HEK293 (cell line): ENCODE measurements at regions not wholly inside any gene's neighbourhood (a gene's known extent, or its start where the extent isn't known, plus 50 kb on each side); places are given as distances from the start of the nearest gene placed in this dataset.

Experiments used
- TRIM28 ChIP-seq: IDR thresholded peaks from 2 replicates; pipeline ENCODE4 v1.6.1; 2011; ENCODE audit warnings: low read length, control low read depth, borderline replicate concordance
- ZNF24 ChIP-seq: fragments of 450-650 bp; formaldehyde crosslinking; IDR thresholded peaks from 2 replicates; pipeline ENCODE4 v1.5.1; 2016; ENCODE audit warnings: missing biosample characterization, missing genetic modification characterization

DNA sequence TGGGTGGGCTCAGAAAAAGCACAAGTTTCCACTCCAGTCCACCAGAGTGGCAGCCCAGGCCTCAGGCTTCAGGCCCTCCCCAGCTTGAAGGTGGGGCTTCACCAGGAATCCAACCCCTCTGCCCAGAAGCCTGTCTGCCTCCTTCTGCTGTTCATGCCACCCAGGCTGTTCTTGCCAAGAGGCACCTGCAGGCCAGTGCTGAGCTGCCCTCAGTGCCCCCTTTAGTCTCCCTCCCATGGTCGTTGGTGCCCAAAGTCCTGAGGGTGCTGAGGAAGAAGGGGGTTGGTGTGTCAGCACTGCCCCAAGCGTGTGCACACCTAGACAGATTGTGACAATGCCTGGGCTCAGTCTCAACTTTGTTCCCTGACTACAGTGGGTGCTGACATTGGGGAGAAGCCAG lies 475.3 kb downstream of the EPHA5 start:
- TF ChIP-seq TRIM28 (no peak), ZNF24 (tag by site-specific recombination) (no peak)
